Panc1 (cell line): ENCODE measurements at regions not wholly inside any gene's neighbourhood (a gene's known extent, or its start where the extent isn't known, plus 50 kb on each side); places are given as distances from the start of the nearest gene placed in this dataset.

Source experiments
- CTCF ChIP-seq: fragments of 450-650 bp; IDR thresholded peaks from 2 replicates; pipeline ENCODE4 v1.5.1; 2017; ENCODE audit warnings: mild to moderate bottlenecking
- POLR2AphosphoS5 ChIP-seq: IDR thresholded peaks from 2 replicates; pipeline ENCODE4 v1.6.1; 2012; ENCODE audit warnings: mild to moderate bottlenecking, low read depth, low read length, moderate library complexity
- TCF7L2 ChIP-seq: IDR thresholded peaks from 2 replicates; pipeline ENCODE4 v1.6.1; 2011; ENCODE audit warnings: mild to moderate bottlenecking, low read depth, low read length, inconsistent platforms

DNA sequence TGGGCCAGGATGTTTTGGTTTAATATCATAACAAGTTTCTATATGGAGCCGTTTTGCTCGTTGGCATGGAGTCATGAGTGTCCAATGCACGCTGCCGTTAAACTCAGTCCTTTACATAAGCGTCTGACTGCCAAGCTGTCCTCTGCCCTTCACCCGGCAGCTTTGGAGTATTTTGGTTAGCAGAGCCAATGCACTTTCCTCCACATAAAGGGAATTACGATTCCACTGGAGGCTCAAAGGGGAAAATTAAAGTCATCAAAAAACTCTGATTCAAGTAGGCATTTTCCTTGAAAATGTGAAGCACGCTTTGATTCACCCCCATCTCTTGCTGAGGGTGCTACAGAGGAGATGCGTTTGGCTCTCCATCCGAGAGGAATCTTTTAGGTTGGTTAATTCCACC, 144.4 kb upstream of the ARGLU1 start:
- no peak for TF ChIP-seq CTCF
- no peak for TF ChIP-seq POLR2AphosphoS5
- TF ChIP-seq TCF7L2 = no peak
